ENCODE measurements at regions not wholly inside any gene's neighbourhood (a gene's known extent, or its start where the extent isn't known, plus 50 kb on each side); places are given as distances from the start of the nearest gene placed in this dataset.

GRCh38 chrX:42602136-42602535 lies 175.8 kb downstream of the PPP1R2C start:
- H3K9ac ChIP-seq (ENCODE audit: control insufficient read depth, extremely low read depth, insufficient read depth, low read length), result no peak overlapping the region
- no peaks in the 10 kb centered on the region for H3K36me3 ChIP-seq (ENCODE audit: control insufficient read depth in 2 of 2, extremely low read depth in 1 of 2, insufficient read depth in 2 of 2, low read length in 2 of 2)
- H4K20me1 ChIP-seq (ENCODE audit: control insufficient read depth, extremely low read depth, insufficient read depth, low read length), result no peaks in the 10 kb centered on the region
- H3K9me1 ChIP-seq (ENCODE audit: control insufficient read depth, extremely low read depth, insufficient read depth, low read length), result no peaks in the 10 kb centered on the region
- no peak overlapping the region for H2AFZ ChIP-seq (ENCODE audit: control insufficient read depth, low read length)
- TF ChIP-seq CTCF (optimal IDR thresholded peaks at IDR 0.05 in 1 of 3, IDR thresholded peaks at IDR 0.05 in 1 of 3, conservative IDR thresholded peaks at IDR 0.05 in 1 of 3; ENCODE audit: extremely low read depth in 1 of 3, insufficient read depth in 2 of 3, low read length in 3 of 3) (no peak), EZH2 (IDR thresholded peaks at IDR 0.05; ENCODE audit: low read length) (no peak)
- no peaks in the 10 kb centered on the region for H3K4me1 ChIP-seq (ENCODE audit: control insufficient read depth, extremely low read depth, insufficient read depth, low read length)
- dilution Hi-C loops (cut with MboI; ENCODE audit: extremely low pct_ligation_motif_present, low sequenced_read_pairs), result no loop called here
- H3K27ac ChIP-seq (ENCODE audit: control insufficient read depth, insufficient read depth, low read length), result no peak overlapping the region
- no peak for FAIRE-seq
- H3K79me2 ChIP-seq (ENCODE audit: control insufficient read depth, insufficient read depth, low read length), result no peaks in the 10 kb centered on the region
- DNase-seq (ENCODE audit: low read depth, low spot score), result no peak
- no peak overlapping the region for H3K4me2 ChIP-seq (ENCODE audit: control insufficient read depth, extremely low read depth, insufficient read depth, low read depth, low read length)
- no peaks in the 10 kb centered on the region for H3K27me3 ChIP-seq (ENCODE audit: control insufficient read depth, extremely low read depth, insufficient read depth, low read length)
- no peaks in the 10 kb centered on the region for H3K9me3 ChIP-seq (ENCODE audit: control insufficient read depth, low read depth, low read length)
- no peak overlapping the region for H3K4me3 ChIP-seq (ENCODE audit: control insufficient read depth in 2 of 3, extremely low read depth in 1 of 3, insufficient read depth in 2 of 3, low read depth in 1 of 3, low read length in 3 of 3)

GRCh38 chrX:42597481-42597880 lies 180.5 kb downstream of the PPP1R2C start:
- DNase-seq (ENCODE audit: low read depth, low spot score) (no peak), FAIRE-seq (no peak)
- H3K27me3 ChIP-seq (ENCODE audit: control insufficient read depth, extremely low read depth, insufficient read depth, low read length), result no peaks in the 10 kb centered on the region
- H4K20me1 ChIP-seq (ENCODE audit: control insufficient read depth, extremely low read depth, insufficient read depth, low read length), result no peaks in the 10 kb centered on the region
- no peak overlapping the region for H3K27ac ChIP-seq (ENCODE audit: control insufficient read depth, insufficient read depth, low read length)
- no peak overlapping the region for H3K9ac ChIP-seq (ENCODE audit: control insufficient read depth, extremely low read depth, insufficient read depth, low read length)
- no peak for TF ChIP-seq EZH2 (IDR thresholded peaks at IDR 0.05; ENCODE audit: low read length)
- no peak for TF ChIP-seq CTCF (optimal IDR thresholded peaks at IDR 0.05 in 1 of 3, IDR thresholded peaks at IDR 0.05 in 1 of 3, conservative IDR thresholded peaks at IDR 0.05 in 1 of 3; ENCODE audit: extremely low read depth in 1 of 3, insufficient read depth in 2 of 3, low read length in 3 of 3)
- dilution Hi-C loops (cut with MboI; ENCODE audit: extremely low pct_ligation_motif_present, low sequenced_read_pairs), result no loop called here
- H3K4me2 ChIP-seq (ENCODE audit: control insufficient read depth, extremely low read depth, insufficient read depth, low read depth, low read length), result no peak overlapping the region
- no peaks in the 10 kb centered on the region for H3K36me3 ChIP-seq (ENCODE audit: control insufficient read depth in 2 of 2, extremely low read depth in 1 of 2, insufficient read depth in 2 of 2, low read length in 2 of 2)
- no peaks in the 10 kb centered on the region for H3K79me2 ChIP-seq (ENCODE audit: control insufficient read depth, insufficient read depth, low read length)
- H3K4me1 ChIP-seq (ENCODE audit: control insufficient read depth, extremely low read depth, insufficient read depth, low read length), result no peaks in the 10 kb centered on the region
- no peaks in the 10 kb centered on the region for H3K9me1 ChIP-seq (ENCODE audit: control insufficient read depth, extremely low read depth, insufficient read depth, low read length)
- H2AFZ ChIP-seq (ENCODE audit: control insufficient read depth, low read length), result no peak overlapping the region
- H3K4me3 ChIP-seq (ENCODE audit: control insufficient read depth in 2 of 3, extremely low read depth in 1 of 3, insufficient read depth in 2 of 3, low read depth in 1 of 3, low read length in 3 of 3), result no peak overlapping the region
- H3K9me3 ChIP-seq (ENCODE audit: control insufficient read depth, low read depth, low read length), result no peaks in the 10 kb centered on the region

Data from keratinocyte (primary cell).